ENCODE measurements at regions not wholly inside any gene's neighbourhood (a gene's known extent, or its start where the extent isn't known, plus 50 kb on each side); places are given as distances from the start of the nearest gene placed in this dataset.
"Not testable (repeated sequence)": the region's sequence is repeated elsewhere in the genome, so short reads cannot be mapped to it uniquely, and the experiment has no call there.

DNA sequence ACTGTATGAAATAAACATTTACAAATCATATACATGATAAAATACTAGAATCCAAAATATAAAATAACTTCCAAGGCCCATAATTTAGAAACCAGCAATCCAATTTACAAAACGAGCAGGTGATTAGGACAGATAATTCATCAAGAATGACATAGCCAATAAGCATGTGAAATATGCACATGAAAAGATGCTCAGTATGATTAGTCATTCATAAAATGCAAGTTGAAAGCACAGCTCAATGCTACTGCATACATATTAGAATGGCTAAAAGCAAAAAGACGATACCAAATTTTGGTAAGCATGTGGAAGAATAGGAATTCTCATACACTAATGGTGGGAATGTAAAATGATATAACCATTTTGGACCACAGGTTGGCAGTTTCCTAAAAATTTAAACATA is 837.2 kb upstream of the MIR17HG start:
- no peak for DNase-seq

DNA sequence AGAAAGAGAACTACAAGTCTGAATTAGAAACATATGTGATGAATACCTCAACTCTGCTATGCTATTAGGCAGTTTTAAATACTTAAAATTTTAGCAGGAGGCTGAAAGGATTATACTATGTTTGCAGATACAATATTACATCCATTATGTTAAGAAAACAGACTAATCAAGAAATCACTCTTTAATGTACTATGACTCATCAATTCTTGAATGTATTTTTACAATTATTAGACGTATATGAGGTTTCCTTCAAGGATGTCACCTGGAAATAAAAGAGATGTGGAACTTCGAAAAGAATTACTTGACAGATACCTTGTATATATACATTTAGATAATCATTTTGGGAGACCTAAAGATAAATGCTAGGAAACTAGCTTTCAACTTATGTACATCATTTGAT is 835.6 kb upstream of the MIR17HG start:
- DNase-seq, result no peak

DNA sequence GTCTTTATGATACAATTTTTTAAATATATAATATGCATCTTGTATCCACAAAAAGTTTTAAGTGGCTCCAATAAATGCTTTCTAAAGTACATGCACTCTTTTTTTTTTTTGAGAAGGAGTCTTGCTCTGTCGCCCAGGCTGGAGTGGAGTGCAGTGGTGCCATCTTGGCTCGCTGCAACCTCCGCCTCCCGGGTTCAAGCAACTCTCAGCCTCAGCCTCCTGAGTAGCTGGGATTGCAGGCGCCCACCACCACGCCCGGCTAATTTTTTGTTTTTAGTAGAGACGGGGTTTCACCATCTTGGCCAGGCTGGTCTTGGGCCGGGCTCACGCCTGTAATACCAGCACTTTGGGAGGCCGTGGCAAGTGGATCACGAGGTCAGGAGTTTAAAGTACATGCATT is 832.8 kb upstream of the MIR17HG start:
- not testable (repeated sequence) for DNase-seq

DNA sequence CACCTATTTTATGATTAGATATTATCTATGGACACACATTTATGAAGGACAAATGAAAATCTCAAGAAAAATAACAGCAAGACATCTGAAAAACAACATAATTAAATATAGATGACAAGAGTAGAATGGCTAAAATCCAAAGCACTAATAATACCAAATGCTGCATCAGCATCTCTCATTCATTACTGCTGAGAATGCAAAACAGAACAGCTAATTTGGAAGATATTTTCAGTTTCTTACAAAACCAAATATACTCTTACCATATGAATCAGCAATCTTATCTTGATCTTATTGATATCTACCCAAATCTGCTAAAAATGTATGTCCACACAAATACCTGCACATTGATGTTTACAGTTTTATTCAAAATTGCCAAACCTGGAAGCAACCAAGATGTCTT is 829.1 kb upstream of the MIR17HG start:
- DNase-seq, result no peak

DNA sequence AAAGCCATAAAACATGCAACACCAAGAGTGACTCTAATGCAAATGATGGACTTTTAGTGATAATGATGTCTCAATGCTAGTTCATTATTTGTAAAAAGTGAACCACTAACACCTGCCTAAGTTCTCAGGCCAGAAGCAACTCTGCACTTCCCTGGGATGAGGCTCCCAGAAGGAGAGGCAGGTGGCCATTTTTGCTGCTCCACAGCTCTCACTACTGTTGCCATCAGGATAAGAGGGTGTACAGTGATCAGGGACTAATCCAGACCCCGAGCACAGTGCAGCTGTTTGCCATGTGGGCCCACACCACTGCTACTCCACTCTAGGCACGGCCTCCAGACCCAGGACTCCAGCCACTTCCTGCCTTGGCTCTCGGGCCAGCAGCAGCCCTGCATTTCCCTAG is 828.3 kb upstream of the MIR17HG start:
- DNase-seq, result no peak

DNA sequence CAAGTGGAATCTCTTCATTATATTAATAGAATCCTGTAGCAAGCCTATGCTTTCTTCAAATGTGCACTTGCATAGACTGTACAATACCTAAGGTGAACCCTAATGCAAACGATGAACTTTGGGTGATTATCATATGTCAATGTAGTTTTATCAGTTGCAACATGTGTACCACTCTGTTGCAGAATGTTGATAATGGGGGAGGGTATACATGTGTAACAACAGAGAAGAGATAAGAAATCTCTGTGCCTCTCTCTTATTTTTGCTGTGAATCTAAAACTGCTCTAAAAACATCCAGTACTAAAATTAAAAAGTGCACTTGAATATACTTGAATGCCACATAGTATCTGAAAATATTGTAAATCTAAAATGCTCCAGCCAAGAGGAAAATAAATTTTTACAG is 820.8 kb upstream of the MIR17HG start:
- DNase-seq, result no peak

DNA sequence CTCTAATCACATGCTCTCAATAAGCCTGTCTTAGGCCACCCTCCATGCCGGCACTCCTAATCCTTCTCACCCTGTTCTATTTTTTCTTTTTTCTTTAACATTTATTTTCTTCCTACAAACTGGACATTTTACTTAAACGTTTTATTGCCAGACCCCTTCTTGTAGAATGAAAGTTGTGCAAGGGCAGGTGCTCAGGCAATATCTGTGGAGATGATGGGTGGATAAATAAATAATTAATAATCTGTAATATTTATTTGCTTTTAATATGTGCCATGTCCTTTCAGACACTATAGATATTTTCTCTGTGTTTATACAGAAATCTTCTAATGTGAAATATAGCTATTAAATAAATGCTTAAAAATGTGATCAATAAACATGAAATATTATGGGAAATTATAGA is 815.7 kb upstream of the MIR17HG start:
- DNase-seq, result no peak

DNA sequence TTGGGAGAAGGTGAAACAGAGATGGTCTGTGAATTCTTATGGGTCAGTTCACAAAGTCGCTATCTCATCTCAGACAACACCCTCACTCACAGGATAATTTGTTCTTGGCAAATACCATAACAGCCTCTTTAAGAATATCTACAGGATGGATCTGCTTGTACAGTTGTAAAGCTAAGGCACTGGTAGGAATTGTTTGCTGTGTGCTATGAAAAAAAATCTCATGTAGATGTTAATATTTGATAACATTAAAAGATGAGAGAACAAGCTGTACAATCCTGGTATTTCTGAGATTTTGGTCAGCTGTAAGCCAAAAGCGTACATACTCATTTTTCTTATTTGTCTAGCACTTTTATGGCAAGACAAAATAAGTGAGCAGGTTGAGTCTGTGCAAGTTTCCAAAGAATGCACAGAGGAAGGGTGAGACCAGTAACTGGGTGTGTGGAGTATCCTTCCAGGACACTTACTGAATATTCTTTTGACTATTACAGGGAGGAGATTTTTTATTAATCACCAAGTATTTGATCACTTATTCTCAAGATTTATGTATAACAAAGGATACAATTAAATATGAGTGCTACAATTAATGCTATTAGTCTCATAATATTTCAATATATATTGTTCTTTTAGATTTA is 814.5 kb upstream of the MIR17HG start:
- no peak for DNase-seq

DNA sequence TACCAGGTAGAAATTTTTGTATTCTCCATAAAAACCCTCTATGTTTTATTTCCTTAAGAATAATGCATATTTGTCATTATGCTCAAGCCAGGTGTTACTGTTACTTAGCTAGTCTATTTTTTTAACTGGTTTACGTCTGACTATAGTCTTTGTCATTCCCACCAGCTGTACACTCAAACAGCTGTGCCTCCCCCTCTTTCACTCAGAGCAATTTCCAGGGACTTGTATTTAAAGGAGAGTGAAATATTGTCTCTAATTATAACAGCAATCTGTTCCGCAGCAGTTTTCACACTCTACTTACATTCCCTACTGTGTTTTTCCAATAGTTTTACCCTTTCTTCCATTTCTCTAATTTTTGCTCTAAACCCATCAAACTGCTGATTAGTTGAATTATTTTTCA is 813.6 kb upstream of the MIR17HG start:
- no peak for DNase-seq

DNA sequence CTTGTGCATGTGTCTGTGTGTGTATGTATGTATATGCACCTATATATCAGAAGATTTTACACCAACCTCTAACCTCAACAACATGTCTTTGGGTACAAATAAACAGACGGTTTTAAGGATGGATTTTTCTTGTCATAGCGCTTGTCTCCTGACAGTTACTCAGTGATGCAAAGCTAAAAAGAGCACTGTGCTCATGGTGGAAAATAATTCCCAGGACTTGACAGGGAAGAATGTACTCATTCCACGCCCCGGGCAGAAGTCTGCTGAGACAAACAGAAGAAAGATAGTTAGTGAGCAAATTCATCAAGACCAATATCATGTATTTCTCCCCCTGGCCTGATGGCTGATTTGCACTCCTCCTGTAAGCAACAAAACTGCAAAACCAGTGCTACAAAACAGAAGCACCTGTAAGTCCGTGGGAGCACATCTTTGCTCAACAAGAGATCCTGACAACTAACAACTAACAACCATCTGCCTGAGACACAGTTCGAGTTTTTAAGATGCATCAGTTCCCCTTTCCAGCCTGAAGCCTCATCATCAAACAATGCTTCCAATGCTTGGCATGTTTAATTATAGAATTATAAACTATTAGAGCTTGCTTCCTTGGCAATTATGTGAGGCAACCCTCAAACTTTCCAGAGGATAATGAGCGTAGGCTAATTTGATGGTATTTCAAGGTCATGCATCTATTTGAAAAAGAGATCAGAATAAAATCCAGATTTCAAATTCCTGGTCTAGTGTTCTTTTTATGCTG is 812.7 kb upstream of the MIR17HG start:
- DNase-seq, result no peak

DNA sequence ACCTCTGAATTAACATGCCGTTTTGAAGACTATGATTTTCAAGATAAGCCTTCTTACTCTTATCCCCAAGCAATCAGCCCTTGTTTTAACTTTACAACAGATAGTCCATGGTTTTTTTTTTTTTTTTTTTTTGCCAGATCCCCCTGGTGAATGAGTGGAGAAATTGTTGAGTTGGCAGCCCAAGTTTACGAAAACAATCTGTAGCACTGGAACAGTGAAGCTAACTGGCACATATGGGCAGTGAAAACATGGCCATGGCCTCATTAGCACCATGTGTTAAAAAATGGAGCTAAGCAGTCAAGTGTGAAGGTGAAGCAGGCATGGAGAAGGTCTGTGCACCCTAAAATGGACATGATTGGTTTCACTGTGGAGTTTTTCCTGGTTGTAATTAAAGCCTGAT is 812.1 kb upstream of the MIR17HG start:
- DNase-seq, result no peak

DNA sequence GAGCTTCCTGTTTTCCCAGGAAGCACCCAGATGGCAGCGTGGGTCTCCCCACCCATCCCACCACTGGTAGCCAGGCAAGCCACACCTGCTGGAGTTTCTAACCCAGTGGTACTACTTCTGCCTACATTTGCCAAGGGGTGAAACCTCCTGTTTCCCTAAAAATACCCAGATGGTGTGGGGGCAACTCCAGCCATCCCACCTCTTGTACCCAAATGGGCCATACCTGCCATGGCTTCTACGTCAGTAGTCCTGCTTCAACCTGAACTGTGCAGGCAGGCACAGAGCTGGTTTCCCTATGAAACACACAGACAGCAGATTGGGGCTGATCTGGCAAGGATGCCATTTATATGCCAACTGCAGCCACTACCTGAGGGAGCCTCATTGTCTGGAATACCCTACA is 809.4 kb upstream of the MIR17HG start:
- no peak for DNase-seq

DNA sequence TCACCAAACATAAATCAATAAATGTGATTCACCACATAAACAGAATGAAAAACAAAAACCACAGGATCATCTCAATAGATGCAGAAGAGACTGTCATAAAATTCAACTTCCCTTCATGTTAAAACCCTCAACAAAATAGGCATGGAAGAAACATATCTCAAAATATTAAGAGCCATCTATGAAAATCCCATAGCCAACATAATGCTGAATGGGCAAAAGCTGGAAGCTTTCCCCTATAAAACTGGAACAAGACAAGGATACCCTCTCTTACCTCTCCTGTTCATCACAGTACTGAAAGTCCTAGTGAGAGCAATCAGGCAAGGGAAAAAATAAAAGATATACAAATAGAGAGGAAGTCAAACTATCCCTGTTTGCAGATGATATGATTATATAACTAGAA is 806.1 kb upstream of the MIR17HG start:
- no peak for DNase-seq

DNA sequence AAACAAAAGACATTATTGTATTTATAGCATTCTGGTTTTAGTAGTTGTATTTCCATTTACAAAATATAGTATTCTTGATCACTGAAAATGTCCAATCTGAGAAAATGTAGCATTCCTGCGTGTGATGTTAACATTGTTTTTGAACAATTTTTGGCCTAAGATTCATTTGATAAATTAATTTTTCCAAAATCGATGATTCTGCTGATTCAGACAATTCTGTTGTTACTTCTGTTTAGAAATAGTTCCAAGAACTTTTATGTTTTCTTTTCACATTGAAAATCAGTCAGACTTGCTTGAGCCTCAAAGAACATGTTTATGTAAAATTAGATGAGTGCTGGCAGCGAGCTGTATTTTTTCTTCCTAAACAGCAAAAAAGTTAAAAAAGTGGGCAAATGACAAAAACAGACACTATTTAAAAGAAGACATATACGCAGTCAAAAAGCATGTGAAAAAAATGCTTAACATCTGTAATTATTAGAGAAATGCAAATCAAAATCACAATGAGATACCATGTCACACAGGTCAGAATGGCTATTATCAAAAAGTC is 804.5 kb upstream of the MIR17HG start:
- no peak for DNase-seq

DNA sequence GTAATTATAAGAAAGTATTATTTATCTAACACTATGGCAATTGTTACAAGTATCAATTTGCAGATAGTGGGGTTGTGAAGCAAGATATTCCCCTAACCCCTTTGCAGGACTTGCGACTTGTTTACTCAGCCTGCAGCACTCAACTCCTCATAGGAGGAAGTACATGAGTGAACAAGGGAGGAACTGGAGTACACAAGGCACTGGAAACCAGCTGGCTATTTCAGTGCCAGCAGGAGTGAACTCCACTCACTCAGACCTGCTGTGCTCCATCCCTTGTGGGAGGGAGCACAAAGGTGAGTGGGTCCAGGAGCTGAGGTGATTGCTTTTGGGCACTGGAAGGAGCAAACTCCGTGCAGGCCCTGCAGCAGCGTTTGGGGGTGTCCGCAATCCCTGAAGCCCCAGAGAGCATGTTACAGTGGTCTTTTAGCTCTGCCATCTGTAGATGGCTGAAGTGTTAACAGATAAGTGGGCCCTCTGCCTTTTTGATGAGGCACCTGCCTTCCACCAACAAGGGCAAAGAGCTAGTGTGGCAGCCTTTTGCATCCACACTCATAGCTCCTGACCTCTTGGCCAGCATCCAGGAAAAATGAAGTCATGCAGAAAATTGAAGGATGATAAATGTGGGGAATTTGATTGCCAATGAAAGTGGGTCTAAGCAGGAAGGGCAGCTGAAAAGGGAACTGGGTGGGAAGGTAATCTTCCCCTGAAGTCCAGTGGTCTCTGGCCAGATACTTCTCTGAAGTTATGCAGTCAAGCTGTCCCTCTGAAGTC is 802.2 kb upstream of the MIR17HG start:
- no peak for DNase-seq

DNA sequence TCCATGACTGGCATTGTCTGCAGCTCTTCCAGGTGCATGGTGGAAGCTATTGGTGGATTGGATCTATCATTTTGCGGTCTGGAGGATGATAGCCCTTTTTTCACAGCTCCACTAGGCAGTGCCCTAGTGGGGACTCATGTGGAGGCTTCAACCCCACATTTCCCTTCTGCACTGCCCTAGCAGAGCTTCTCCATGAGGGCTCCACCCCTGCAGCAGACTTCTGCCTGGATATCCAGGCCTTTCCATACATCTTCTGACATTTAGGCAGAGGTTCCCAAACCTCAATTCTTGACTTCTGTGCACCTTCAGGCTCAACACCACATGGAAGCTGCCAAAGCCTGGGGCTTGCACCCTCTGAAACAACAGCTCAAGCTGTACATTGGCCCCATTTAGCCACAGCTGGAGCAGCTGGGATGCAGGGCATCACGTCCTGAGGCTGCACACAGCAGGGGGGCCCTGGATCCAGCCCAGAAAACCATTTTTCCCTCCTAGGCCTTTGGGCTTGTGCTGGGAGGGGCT is 800.2 kb upstream of the MIR17HG start:
- DNase-seq, result no peak

DNA sequence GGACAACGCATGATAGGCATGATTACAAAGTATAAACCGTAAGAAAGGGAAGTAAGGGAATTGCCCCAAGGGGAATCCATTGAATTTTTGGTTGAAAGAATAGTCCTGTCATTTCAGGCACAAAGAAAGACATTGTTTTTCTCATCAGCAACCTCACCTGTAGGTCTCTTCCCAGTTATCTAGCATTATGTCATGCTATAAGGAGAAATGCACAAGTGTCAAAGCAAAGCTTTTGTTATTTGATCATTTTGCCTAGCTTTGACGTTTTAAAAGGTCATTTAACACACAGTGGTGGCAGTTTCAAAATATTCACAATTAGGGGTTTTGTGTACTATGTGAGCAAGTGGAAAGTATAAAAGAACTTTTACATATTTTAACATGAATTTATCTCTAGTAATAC is 796.2 kb upstream of the MIR17HG start:
- no peak for DNase-seq

DNA sequence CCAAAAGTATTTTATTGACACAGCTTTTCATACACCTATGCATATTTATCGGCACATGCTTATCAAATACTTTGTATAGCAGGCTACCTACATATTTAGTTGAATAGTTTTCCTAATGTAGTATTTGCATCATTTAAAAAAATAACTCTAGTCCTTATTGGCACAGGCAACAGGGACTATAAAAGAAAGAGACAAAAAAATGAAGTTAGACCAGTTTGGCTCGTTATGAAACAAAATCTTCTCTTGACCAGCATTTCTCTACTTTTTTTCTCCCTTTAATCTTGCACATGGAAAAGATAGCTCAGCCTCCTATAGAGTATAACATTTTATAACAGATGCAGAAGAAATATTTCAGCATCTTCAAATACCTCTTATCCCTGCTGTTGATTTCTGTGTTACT is 794.8 kb upstream of the MIR17HG start:
- no peak for DNase-seq

DNA sequence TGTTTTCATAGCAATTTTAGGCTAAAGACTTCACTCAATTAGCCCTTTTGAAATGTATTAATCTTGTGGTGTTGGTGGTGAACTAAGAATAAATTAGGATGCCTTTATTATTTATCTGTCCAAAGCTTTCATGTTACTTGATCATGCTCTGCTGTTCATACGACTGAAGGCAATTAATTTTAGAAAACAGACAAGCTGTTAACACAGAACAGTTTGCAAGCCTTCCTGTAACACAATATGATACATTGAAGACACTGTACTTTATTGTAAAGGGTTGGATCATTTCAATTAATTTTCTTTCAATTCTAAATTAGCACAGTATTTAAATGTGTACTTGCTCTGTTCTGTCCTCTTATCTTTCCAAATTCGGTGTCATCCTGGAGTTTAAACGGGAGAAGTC is 794.3 kb upstream of the MIR17HG start:
- no peak for DNase-seq

DNA sequence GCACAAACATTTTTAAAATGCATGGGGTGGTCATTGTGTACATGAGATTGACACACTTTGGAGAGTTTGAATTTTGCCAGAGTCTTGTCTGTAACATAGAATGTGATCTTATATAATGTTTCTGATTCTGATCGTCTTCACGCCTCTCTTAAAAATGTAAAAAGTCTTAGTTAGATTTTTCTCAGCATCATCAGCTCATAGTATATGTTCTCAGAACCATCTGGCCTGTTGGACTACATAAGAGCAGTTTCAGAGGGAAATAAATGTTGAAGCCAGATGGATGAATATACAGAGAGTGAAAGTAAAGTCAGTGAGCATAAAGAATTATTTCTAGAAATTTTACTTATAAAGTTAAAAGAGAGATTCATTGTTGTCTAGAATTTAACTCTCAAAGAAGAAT is 789.9 kb upstream of the MIR17HG start:
- DNase-seq, result no peak

DNA sequence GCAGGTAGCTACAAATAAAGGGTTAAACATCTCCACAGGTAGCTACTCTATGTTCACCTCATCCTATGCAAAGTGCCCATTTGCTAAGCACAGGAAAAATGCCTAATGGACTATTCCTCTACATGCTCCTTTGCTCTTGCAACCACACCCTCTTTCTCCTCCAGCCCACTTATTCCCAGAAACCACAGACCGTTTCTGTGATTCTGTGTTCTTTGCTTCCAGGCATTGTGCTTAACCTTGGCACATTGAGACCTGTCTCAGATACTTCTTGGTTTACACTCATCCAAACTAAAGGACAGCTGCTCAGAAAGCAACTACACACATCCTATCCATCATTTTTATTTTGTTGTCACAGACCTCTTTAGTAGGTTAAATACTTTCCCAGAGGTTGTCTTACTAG is 785.0 kb upstream of the MIR17HG start:
- DNase-seq, result no peak

DNA sequence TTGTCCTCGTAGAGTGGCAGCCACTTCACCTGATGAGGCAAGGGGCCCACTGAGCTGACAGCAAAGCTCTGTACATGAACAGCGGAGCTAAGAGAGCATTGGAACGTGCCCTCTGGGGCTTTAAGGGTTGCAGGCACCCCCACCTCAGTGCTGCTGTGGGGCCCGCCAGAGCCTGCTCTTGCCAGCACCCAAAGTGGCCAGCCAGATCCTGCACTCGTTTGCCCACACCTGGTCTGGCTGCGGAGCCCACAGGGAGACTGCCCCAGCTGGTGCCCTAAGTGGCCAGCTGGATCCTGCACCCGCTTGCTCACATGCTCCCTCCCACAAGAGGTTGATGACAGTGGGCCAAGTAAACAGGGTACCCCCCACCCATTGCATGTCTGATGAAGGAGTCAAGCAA is 783.4 kb upstream of the MIR17HG start:
- DNase-seq, result no peak

DNA sequence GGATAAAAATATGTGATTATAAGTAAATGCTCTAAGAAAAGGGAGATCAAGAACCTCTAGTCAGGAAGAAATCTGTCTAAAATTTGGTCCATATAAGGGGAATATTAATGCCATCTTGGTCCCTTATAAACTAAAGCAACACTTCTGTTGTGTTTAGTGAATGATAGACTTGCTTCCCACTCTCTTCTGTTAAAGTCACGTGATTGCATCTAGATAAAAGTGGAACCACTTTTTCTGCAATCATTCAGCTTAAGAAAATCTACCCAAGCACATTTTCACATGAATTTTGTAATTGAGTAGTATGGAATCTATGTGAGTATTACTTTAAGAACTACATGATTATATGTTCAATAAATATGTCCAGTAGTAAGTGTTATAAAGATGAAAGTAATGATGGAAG is 782.9 kb upstream of the MIR17HG start:
- no peak for DNase-seq

All from effector CD8-positive, alpha-beta T cell (primary cell).